Common myeloid progenitor, CD34-positive (primary cell): ENCODE measurements at regions not wholly inside any gene's neighbourhood (a gene's known extent, or its start where the extent isn't known, plus 50 kb on each side); places are given as distances from the start of the nearest gene placed in this dataset.
A peak's percentile ranks its signal among the peaks of the same experiment; 100 is the strongest.

Experiments used
- CTCF ChIA-PET: fragments of 350-600 bp; sonication (Branson Sonifier 250); formaldehyde crosslinking; loops from one replicate; lab custom pipeline; 2021; ENCODE audit warnings: antibody characterized with exemption; lab: Charles Lee
- POLR2A ChIA-PET: fragments of 350-600 bp; sonication (Branson Sonifier 250); formaldehyde crosslinking; loops from one replicate; lab custom pipeline; 2021; ENCODE audit warnings: antibody characterized with exemption; lab: Charles Lee
- DNase-seq, 3 donors: peaks; one replicate each; pipeline versions ENCODE4 v3.0.0 to v3.0.0-alpha.2; 2013
- H3K27ac ChIP-seq, 2 experiments: 1 replicate in 1 of 2; 2 replicates in 1 of 2; pipeline ENCODE4 v1.7.0; 2013; ENCODE audit warnings: inconsistent platforms in 2 of 2, low read length in 2 of 2, mild to moderate bottlenecking in 2 of 2, low read depth in 1 of 2, moderate library complexity in 1 of 2; ENCODE audit not compliant: severe bottlenecking in 2 of 2, insufficient read depth in 1 of 2, poor library complexity in 1 of 2
- H3K27me3 ChIP-seq, 5 experiments: replicated peaks in 2 of 5; 1 replicate in 3 of 5; 2 replicates in 2 of 5; pipeline versions ENCODE4 v1.6.1 to v1.7.0; 2013; ENCODE audit warnings: low read length in 4 of 5, mild to moderate bottlenecking in 2 of 5, moderate library complexity in 2 of 5, inconsistent platforms in 1 of 5; ENCODE audit not compliant: insufficient read depth in 5 of 5, control insufficient read depth in 4 of 5
- H3K36me3 ChIP-seq, 4 experiments: 1 replicate in 2 of 4; 2 replicates in 2 of 4; pipeline versions ENCODE4 v1.6.1 to v1.7.0; 2013; ENCODE audit warnings: low read length in 3 of 4, control low read depth in 1 of 4, mild to moderate bottlenecking in 1 of 4; ENCODE audit not compliant: control insufficient read depth in 4 of 4, insufficient read depth in 4 of 4
- H3K4me1 ChIP-seq, 4 experiments: 1 replicate in 3 of 4; 2 replicates in 1 of 4; pipeline versions ENCODE4 v1.6.1 to v1.7.1; 2013; ENCODE audit warnings: low read length in 3 of 4, mild to moderate bottlenecking in 3 of 4, control low read depth in 1 of 4, inconsistent platforms in 1 of 4, moderate library complexity in 1 of 4; ENCODE audit not compliant: control insufficient read depth in 4 of 4, insufficient read depth in 4 of 4; ENCODE audit errors: control extremely low read depth in 1 of 4
- H3K4me3 ChIP-seq, 7 experiments: 1 replicate in 4 of 7; 2 replicates in 3 of 7; pipeline versions ENCODE4 v1.5.1 to v1.7.0; 2013; ENCODE audit warnings: mild to moderate bottlenecking in 7 of 7, low read length in 6 of 7, moderate library complexity in 6 of 7, inconsistent platforms in 2 of 7, low read depth in 2 of 7, control low read depth in 1 of 7; ENCODE audit not compliant: insufficient read depth in 4 of 7, control insufficient read depth in 1 of 7; ENCODE audit errors: extremely low read depth in 1 of 7
- H3K9me3 ChIP-seq, 5 experiments: 1 replicate in 4 of 5; 2 replicates in 1 of 5; pipeline versions ENCODE4 v1.6.1 to v1.7.1; 2013; ENCODE audit warnings: low read length in 4 of 5, mild to moderate bottlenecking in 2 of 5, inconsistent platforms in 1 of 5, low read depth in 1 of 5, moderate library complexity in 1 of 5; ENCODE audit not compliant: control insufficient read depth in 4 of 5, insufficient read depth in 2 of 5; ENCODE audit errors: control extremely low read depth in 1 of 5
- WGBS: methylation state at CpG from one replicate; pipeline ENCODE4 v1.1.5; 2013; ENCODE audit not compliant: insufficient coverage; 5-methylcytosine and 5-hydroxymethylcytosine counted together

DNA sequence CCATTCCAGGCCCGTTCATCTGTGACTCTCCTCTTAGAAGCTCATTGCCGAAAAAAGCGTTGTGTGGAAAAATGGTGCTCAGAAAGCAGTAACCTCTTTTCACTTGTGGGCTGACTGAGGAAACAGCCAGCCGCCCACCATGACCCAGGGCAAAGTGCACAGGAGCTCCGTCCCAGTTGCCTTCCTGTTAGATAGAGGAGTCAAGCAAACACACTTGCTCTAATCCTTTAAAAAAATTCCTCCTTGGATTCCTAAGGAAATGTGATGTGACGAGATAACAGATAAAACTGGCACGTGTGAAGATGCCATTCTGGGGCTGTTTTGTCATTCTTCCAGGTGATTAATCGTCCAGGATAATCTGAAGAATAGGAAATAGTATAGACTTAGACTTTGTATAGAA lies 396.8 kb upstream of the DDHD1 start:
- no peaks in the 10 kb centered on the region for H3K36me3 ChIP-seq
- 94% methylated on average over 3 of the region's 8 CpGs for WGBS

GRCh38 chr14:53547593-53547992 lies 394.5 kb upstream of the DDHD1 start:
- no peak for DNase-seq
- ChIA-PET CTCF (interaction anchor here (1.7 to 1.9 kb wide), 2 partner anchors 10 to 800 kb away, joined by 7 to 8 read pairs; no protein-coding TSS in a partner anchor), POLR2A (no interaction called here)
- no peak overlapping the region for H3K27ac ChIP-seq
- 86% methylated on average over 1 of the region's 1 CpG for WGBS
- H3K9me3 ChIP-seq, result no peaks in the 10 kb centered on the region
- H3K4me1 ChIP-seq, result no peaks in the 10 kb centered on the region
- no peaks in the 10 kb centered on the region for H3K27me3 ChIP-seq
- no peaks in the 10 kb centered on the region for H3K36me3 ChIP-seq
- no peak overlapping the region for H3K4me3 ChIP-seq

More for the DNA sequence above, 396.8 kb upstream of the DDHD1 start:
- Histone ChIP-seq H3K27ac (no peak overlapping the region), H3K4me3 (no peak overlapping the region), H3K27me3 (no peaks in the 10 kb centered on the region), H3K4me1 (no peaks in the 10 kb centered on the region), H3K9me3 (no peaks in the 10 kb centered on the region)
- CTCF ChIA-PET, result interaction anchor here (0.9 kb wide), 1 partner anchor 22 kb away, joined by 3 read pairs; no protein-coding TSS in a partner anchor
- DNase-seq, result no peak
- POLR2A ChIA-PET, result no interaction called here

- ChIA-PET CTCF (no interaction called here), POLR2A (no interaction called here)
- H3K4me1 ChIP-seq, result no peaks in the 10 kb centered on the region
- DNase-seq, result no peak
- no peak overlapping the region for H3K27ac ChIP-seq
- H3K4me3 ChIP-seq, result no peak overlapping the region
- H3K9me3 ChIP-seq, result no peaks in the 10 kb centered on the region
- no peaks in the 10 kb centered on the region for H3K27me3 ChIP-seq
- H3K36me3 ChIP-seq, result no peaks in the 10 kb centered on the region
These were observed 392.1 kb upstream of the DDHD1 start for GRCh38 chr14:53545217-53545616.

- no peaks in the 10 kb centered on the region for H3K27me3 ChIP-seq
- H3K9me3 ChIP-seq, result no peaks in the 10 kb centered on the region
- CTCF ChIA-PET, result no interaction called here
- POLR2A ChIA-PET, result no interaction called here
- 44% methylated on average over 3 of the region's 3 CpGs for WGBS
- no peaks in the 10 kb centered on the region for H3K4me1 ChIP-seq
- H3K27ac ChIP-seq, result no peak overlapping the region
- no peak overlapping the region for H3K4me3 ChIP-seq
- DNase-seq, result no peak
- no peaks in the 10 kb centered on the region for H3K36me3 ChIP-seq
These were observed 389.6 kb upstream of the DDHD1 start for GRCh38 chr14:53542732-53543131.

- CTCF ChIA-PET, result interaction anchor here (0.8 to 3.0 kb wide), 2 partner anchors 634 to 772 kb away, joined by 3 to 13 read pairs; no protein-coding TSS in a partner anchor
- POLR2A ChIA-PET, result no interaction called here
- no peak overlapping the region for H3K27ac ChIP-seq
- no peak overlapping the region for H3K4me3 ChIP-seq
- H3K9me3 ChIP-seq, result no peaks in the 10 kb centered on the region
- no peaks in the 10 kb centered on the region for H3K4me1 ChIP-seq
- H3K27me3 ChIP-seq, result no peaks in the 10 kb centered on the region
- no peak for DNase-seq
- H3K36me3 ChIP-seq, result no peaks in the 10 kb centered on the region
These were observed 388.3 kb upstream of the DDHD1 start for GRCh38 chr14:53541411-53541810.

- CTCF ChIA-PET, result interaction anchor here (0.7 to 4.2 kb wide), 11 partner anchors 13 to 809 kb away, joined by 3 to 40 read pairs (median 5); no protein-coding TSS in a partner anchor
- POLR2A ChIA-PET, result no interaction called here
- 51% methylated on average over 5 of the region's 5 CpGs for WGBS
These were observed 386.5 kb upstream of the DDHD1 start for GRCh38 chr14:53539489-53540126.

GRCh38 chr14:53538316-53538881 lies 385.3 kb upstream of the DDHD1 start:
- Histone ChIP-seq H3K27me3 (no peaks in the 10 kb centered on the region), H3K4me1 (no peaks in the 10 kb centered on the region), H3K36me3 (no peaks in the 10 kb centered on the region), H3K4me3 (no peak overlapping the region), H3K27ac (no peak overlapping the region), H3K9me3 (no peaks in the 10 kb centered on the region)
- no peak for DNase-seq
- ChIA-PET POLR2A (no interaction called here), CTCF (interaction anchor here (0.6 to 4.2 kb wide), 13 partner anchors 8 to 810 kb away, joined by 3 to 40 read pairs (median 5); no protein-coding TSS in a partner anchor)
- WGBS, result no CpG with 5 or more reads among the region's 2 CpGs

More at GRCh38 chr14:53539489-53540126, 386.5 kb upstream of the DDHD1 start:
- H3K27me3 ChIP-seq, result no peaks in the 10 kb centered on the region
- H3K4me3 ChIP-seq, result no peak overlapping the region
- H3K9me3 ChIP-seq, result no peaks in the 10 kb centered on the region
- no peaks in the 10 kb centered on the region for H3K4me1 ChIP-seq
- DNase-seq, result peak; percentile 61 to 83 (median 78)
- no peaks in the 10 kb centered on the region for H3K36me3 ChIP-seq
- no peak overlapping the region for H3K27ac ChIP-seq
